Naive thymus-derived CD4-positive, alpha-beta T cell (primary cell): ENCODE measurements at regions not wholly inside any gene's neighbourhood (a gene's known extent, or its start where the extent isn't known, plus 50 kb on each side); places are given as distances from the start of the nearest gene placed in this dataset.

Experiments
- ATAC-seq: fragments of 150-1000 bp; cut with Tn5 transposase; 2 replicates; pipeline ENCODE4 v1.10.0; 2021; ENCODE audit warnings: mild to moderate bottlenecking, moderate library complexity
- CTCF ChIA-PET: fragments of 350-600 bp; sonication (Branson Sonifier 250); formaldehyde crosslinking; loops from one replicate; lab custom pipeline; 2021; ENCODE audit warnings: antibody characterized with exemption; lab: Charles Lee
- POLR2A ChIA-PET: fragments of 350-600 bp; sonication (Branson Sonifier 250); formaldehyde crosslinking; loops from one replicate; lab custom pipeline; 2021; ENCODE audit warnings: antibody characterized with exemption, inconsistent platforms; lab: Charles Lee
- DNase-seq, 9 donors: peaks; one replicate each; pipeline versions ENCODE4 v3.0.0 to v3.0.0-alpha.2; 2020 to 2022; ENCODE audit warnings: mixed read lengths in 1 of 9
- H3K27ac ChIP-seq: one replicate; pipeline ENCODE4 v1.7.0; 2013; ENCODE audit warnings: mild to moderate bottlenecking, low read depth, low read length, moderate library complexity
- H3K27me3 ChIP-seq, 2 donors: one replicate each; pipeline ENCODE4 v1.7.0; 2013; ENCODE audit warnings: low read length in 2 of 2, mild to moderate bottlenecking in 2 of 2, moderate library complexity in 2 of 2; ENCODE audit not compliant: control insufficient read depth in 2 of 2, insufficient read depth in 2 of 2
- H3K36me3 ChIP-seq, 3 experiments: 1 replicate in 2 of 3; 2 replicates in 1 of 3; pipeline ENCODE4 v1.7.0; 2013; ENCODE audit warnings: low read length in 3 of 3, mild to moderate bottlenecking in 3 of 3, moderate library complexity in 1 of 3; ENCODE audit not compliant: insufficient read depth in 3 of 3, control insufficient read depth in 2 of 3
- H3K4me1 ChIP-seq, 2 donors: one replicate each; pipeline ENCODE4 v1.7.0; 2013; ENCODE audit warnings: low read length in 2 of 2, mild to moderate bottlenecking in 2 of 2, moderate library complexity in 1 of 2; ENCODE audit not compliant: control insufficient read depth in 2 of 2, insufficient read depth in 2 of 2
- H3K4me3 ChIP-seq: 2 replicates; pipeline ENCODE4 v1.7.0; 2013; ENCODE audit warnings: mild to moderate bottlenecking, low read length
- H3K9me3 ChIP-seq, 3 experiments: 1 replicate in 2 of 3; 2 replicates in 1 of 3; pipeline ENCODE4 v1.7.0; 2013; ENCODE audit warnings: low read length in 3 of 3; ENCODE audit not compliant: control insufficient read depth in 2 of 3
- H3K27ac Mint-ChIP-seq, 9 donors: one replicate each; pipeline ENCODE4 v1.8.0; 2020 to 2022; ENCODE audit warnings: mixed read lengths in 9 of 9, mild to moderate bottlenecking in 8 of 9, moderate library complexity in 5 of 9, inconsistent platforms in 2 of 9
- H3K27me3 Mint-ChIP-seq, 5 donors: one replicate each; pipeline ENCODE4 v1.8.0; 2021 to 2022; ENCODE audit warnings: mixed read lengths in 5 of 5, mild to moderate bottlenecking in 1 of 5
- H3K36me3 Mint-ChIP-seq, 5 donors: one replicate each; pipeline ENCODE4 v1.8.0; 2020 to 2022; ENCODE audit warnings: mixed read lengths in 5 of 5, mild to moderate bottlenecking in 3 of 5, inconsistent platforms in 1 of 5
- H3K4me1 Mint-ChIP-seq, 7 donors: one replicate each; pipeline ENCODE4 v1.8.0; 2020 to 2022; ENCODE audit warnings: mixed read lengths in 7 of 7, mild to moderate bottlenecking in 3 of 7, inconsistent platforms in 1 of 7
- H3K4me3 Mint-ChIP-seq, 10 donors: one replicate each; pipeline ENCODE4 v1.8.0; 2020 to 2022; ENCODE audit warnings: mild to moderate bottlenecking in 10 of 10, mixed read lengths in 10 of 10, moderate library complexity in 6 of 10, inconsistent platforms in 2 of 10
- H3K9me3 Mint-ChIP-seq, 11 donors: one replicate each; pipeline ENCODE4 v1.8.0; 2020 to 2022; ENCODE audit warnings: mixed read lengths in 11 of 11, mild to moderate bottlenecking in 4 of 11, inconsistent platforms in 1 of 11, moderate library complexity in 1 of 11
- intact Hi-C, 2 donors: fragments of 100-400 bp; cut with micrococcal nuclease; formaldehyde crosslinking; loops; one replicate each; pipeline ENCODE4 v1.15.1; 2023

DNA sequence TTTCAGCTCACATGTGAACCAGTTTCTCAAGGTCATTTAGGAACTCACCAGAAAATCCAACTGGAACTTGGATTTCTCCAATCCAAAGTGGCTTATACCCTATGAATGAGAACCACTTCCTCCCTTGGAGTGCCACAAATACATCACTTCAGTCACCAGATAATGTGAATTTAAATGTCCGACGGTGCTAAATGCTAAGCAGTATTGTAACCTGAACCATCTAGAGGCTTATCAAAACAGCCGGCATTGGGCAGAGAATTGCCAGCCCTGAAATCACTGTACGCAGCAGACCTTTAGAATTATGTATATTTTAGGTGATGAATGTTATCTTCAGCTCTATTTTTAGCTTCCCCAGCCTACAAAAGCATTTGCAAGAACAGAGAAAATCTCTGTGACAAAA lies 76.8 kb upstream of the COX20 start:
- peaks cover 3 to 9% (median 8%) of the 10 kb centered on the region in 5 donors for H3K27me3 Mint-ChIP-seq
- Histone ChIP-seq H3K36me3 (no peaks in the 10 kb centered on the region), H3K4me1 (no peaks in the 10 kb centered on the region), H3K4me3 (no peak overlapping the region), H3K27me3 (no peaks in the 10 kb centered on the region), H3K27ac (no peak overlapping the region), H3K9me3 (no peaks in the 10 kb centered on the region)
- peaks cover 0 to 8% (median 6%) of the 10 kb centered on the region in 11 donors for H3K9me3 Mint-ChIP-seq
- ChIA-PET CTCF (no interaction called here), POLR2A (no interaction called here)
- H3K4me1 Mint-ChIP-seq = no peaks in the 10 kb centered on the region
- no peak overlapping the region for H3K4me3 Mint-ChIP-seq
- peaks cover 0 to 6% (median 0%) of the 10 kb centered on the region in 5 donors for H3K36me3 Mint-ChIP-seq
- ATAC-seq (no peak), DNase-seq (no peak)
- intact Hi-C loops = no loop called here
- no peak overlapping the region for H3K27ac Mint-ChIP-seq

DNA sequence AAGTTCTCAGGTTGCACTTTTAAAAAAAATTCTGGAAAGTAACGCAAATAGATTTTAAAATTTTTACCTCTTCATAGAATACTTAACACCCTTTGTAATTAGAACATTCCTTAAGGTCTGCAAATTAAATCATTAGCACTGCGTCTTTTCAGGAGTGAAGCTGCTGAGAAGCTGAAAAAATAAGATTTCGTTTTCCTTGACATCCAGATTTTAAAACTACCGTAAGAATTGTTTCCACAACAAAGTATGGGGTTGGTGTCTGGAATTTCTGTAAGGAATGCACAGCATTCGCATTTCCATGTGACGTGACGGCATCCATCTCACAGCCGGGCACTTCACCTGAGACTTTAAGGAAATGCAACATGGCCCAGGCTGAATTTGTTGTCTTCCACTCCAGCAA lies 76.3 kb upstream of the COX20 start:
- peaks cover 0 to 6% (median 0%) of the 10 kb centered on the region in 5 donors for H3K36me3 Mint-ChIP-seq
- no peaks in the 10 kb centered on the region for H3K4me1 ChIP-seq
- H3K4me1 Mint-ChIP-seq = no peaks in the 10 kb centered on the region
- ATAC-seq (no peak), DNase-seq (no peak)
- H3K27me3 Mint-ChIP-seq = peaks cover 3 to 9% (median 8%) of the 10 kb centered on the region in 5 donors
- H3K4me3 ChIP-seq = no peak overlapping the region
- no peak overlapping the region for H3K27ac ChIP-seq
- intact Hi-C loops = no loop called here
- ChIA-PET CTCF (no interaction called here), POLR2A (no interaction called here)
- peaks cover 0 to 8% (median 6%) of the 10 kb centered on the region in 11 donors for H3K9me3 Mint-ChIP-seq
- H3K9me3 ChIP-seq = no peaks in the 10 kb centered on the region
- no peaks in the 10 kb centered on the region for H3K36me3 ChIP-seq
- no peak overlapping the region for H3K27ac Mint-ChIP-seq
- H3K27me3 ChIP-seq = no peaks in the 10 kb centered on the region
- no peak overlapping the region for H3K4me3 Mint-ChIP-seq

DNA sequence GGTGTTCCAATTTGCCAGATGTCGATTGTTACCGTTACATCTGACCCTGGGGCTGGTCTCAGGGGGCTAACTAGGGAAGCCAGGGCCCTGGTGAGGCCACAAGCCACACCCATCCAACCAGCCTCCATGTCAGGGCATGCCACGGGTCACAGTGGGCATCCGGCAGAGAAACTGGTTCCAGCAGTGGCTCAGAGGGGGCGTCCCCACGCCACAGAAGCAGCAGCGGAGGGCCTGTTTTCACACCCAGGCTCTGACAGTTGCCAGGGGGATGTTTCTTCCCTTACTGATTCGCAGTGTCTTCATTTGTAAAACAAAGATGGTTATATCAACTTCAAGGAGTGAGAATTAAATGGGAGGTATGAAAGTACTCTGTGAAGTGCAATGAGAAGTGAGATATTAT lies 75.0 kb upstream of the COX20 start:
- Mint-ChIP-seq H3K36me3 (peaks cover 0 to 6% (median 0%) of the 10 kb centered on the region in 5 donors), H3K4me1 (no peaks in the 10 kb centered on the region), H3K27ac (no peak overlapping the region), H3K4me3 (no peak overlapping the region), H3K9me3 (peaks cover 0 to 8% (median 6%) of the 10 kb centered on the region in 11 donors), H3K27me3 (peaks cover 3 to 20% (median 9%) of the 10 kb centered on the region in 5 donors)
- no peaks in the 10 kb centered on the region for H3K4me1 ChIP-seq
- no peak overlapping the region for H3K4me3 ChIP-seq
- no peak for DNase-seq
- ChIA-PET POLR2A (no interaction called here), CTCF (no interaction called here)
- no peaks in the 10 kb centered on the region for H3K36me3 ChIP-seq
- intact Hi-C loops = no loop called here
- H3K9me3 ChIP-seq = no peaks in the 10 kb centered on the region
- no peak for ATAC-seq
- H3K27me3 ChIP-seq = peaks cover 0 to 2% of the 10 kb centered on the region in 2 donors
- H3K27ac ChIP-seq = no peak overlapping the region

DNA sequence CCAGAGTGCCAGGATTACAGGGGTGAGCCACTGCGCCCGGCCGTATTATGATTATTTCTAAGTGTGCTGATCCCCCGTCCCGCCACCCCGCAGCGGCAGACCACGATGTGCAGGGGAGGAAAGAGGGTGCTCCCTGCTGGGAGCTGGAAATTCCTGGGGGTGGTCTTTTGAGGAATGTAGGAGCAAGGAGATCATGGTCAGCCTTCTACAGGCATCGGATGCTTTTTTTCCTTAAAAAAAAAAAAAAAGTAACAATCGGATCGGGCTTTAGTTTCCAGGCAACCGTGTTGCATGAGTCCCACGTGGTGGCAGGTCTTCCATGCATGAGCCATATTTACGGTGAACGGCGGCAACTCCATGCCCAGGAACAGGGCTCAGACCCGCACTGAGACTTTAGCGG lies 74.2 kb upstream of the COX20 start:
- peaks cover 0 to 5% of the 10 kb centered on the region in 2 donors for H3K27me3 ChIP-seq
- no peak overlapping the region for H3K4me3 ChIP-seq
- Mint-ChIP-seq H3K36me3 (peaks cover 0 to 6% (median 0%) of the 10 kb centered on the region in 5 donors), H3K27me3 (peaks cover 3 to 21% (median 9%) of the 10 kb centered on the region in 5 donors), H3K4me1 (no peaks in the 10 kb centered on the region), H3K27ac (no peak overlapping the region), H3K9me3 (peaks cover 0 to 8% (median 6%) of the 10 kb centered on the region in 11 donors), H3K4me3 (no peak overlapping the region)
- DNase-seq = no peak
- ChIA-PET CTCF (no interaction called here), POLR2A (no interaction called here)
- H3K4me1 ChIP-seq = no peaks in the 10 kb centered on the region
- intact Hi-C loops = no loop called here
- H3K36me3 ChIP-seq = no peaks in the 10 kb centered on the region
- ATAC-seq = no peak
- H3K9me3 ChIP-seq = no peaks in the 10 kb centered on the region
- H3K27ac ChIP-seq = no peak overlapping the region

DNA sequence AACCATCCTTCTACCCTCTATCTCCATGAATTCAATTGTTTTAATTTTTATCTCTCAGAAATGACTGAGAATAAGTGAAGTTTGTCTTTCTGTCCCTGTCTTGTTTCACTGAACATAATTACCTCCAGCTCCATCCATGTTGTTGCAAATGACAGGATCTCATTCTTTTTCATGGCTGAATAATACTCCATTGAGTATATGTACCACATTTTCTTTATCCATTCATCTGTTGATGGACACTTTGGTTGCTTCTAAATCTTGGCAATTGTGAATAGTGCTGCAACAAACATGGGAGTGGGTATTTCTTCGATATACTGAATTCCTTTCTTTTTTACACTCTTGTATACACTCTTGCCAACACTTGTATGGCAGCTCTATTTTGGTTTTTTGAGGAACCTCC lies 72.8 kb upstream of the COX20 start:
- Histone ChIP-seq H3K27me3 (peaks cover 0 to 5% of the 10 kb centered on the region in 2 donors), H3K4me3 (no peak overlapping the region), H3K9me3 (no peaks in the 10 kb centered on the region), H3K27ac (no peak overlapping the region), H3K4me1 (no peaks in the 10 kb centered on the region), H3K36me3 (no peaks in the 10 kb centered on the region)
- ATAC-seq = no peak
- Mint-ChIP-seq H3K9me3 (peaks cover 0 to 8% (median 6%) of the 10 kb centered on the region in 11 donors), H3K4me3 (no peak overlapping the region), H3K27me3 (peaks cover 7 to 21% (median 18%) of the 10 kb centered on the region in 5 donors), H3K4me1 (no peaks in the 10 kb centered on the region), H3K36me3 (peaks cover 0 to 6% (median 0%) of the 10 kb centered on the region in 5 donors), H3K27ac (no peak overlapping the region)
- intact Hi-C loops = no loop called here
- ChIA-PET CTCF (no interaction called here), POLR2A (no interaction called here)
- no peak for DNase-seq

DNA sequence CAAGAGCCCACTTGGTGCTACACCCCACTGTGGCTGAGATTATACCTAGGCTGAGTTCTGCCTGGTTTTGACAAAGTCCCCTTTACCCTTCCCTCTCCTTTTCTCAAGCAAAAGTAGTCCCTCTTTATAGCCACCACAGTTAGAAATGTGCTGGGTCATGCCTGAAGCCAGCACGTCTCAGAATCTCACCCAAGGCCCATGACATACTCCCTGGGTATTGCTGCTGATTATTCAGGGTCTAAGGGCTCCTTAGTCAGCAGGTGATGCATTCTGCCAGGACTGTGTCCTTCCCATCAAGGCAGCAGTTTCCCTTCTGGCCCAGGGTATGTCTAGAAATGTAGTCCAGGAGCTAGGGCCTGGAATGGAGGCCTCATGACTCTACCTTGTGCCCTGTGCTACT lies 67.3 kb upstream of the COX20 start:
- Histone ChIP-seq H3K36me3 (no peaks in the 10 kb centered on the region), H3K4me3 (no peak overlapping the region), H3K4me1 (no peaks in the 10 kb centered on the region), H3K9me3 (no peaks in the 10 kb centered on the region), H3K27ac (no peak overlapping the region), H3K27me3 (peaks cover 0 to 5% of the 10 kb centered on the region in 2 donors)
- H3K27me3 Mint-ChIP-seq = peaks cover 10 to 19% (median 14%) of the 10 kb centered on the region in 5 donors
- ChIA-PET CTCF (no interaction called here), POLR2A (interaction anchor here (0.6 kb wide), 1 partner anchor 1494 kb away, joined by 4 read pairs; no protein-coding TSS in a partner anchor)
- H3K36me3 Mint-ChIP-seq = no peaks in the 10 kb centered on the region
- H3K27ac Mint-ChIP-seq = no peak overlapping the region
- no peaks in the 10 kb centered on the region for H3K4me1 Mint-ChIP-seq
- H3K4me3 Mint-ChIP-seq = no peak overlapping the region
- peaks cover 0 to 2% (median 0%) of the 10 kb centered on the region in 11 donors for H3K9me3 Mint-ChIP-seq
- ATAC-seq (no peak), DNase-seq (no peak)
- intact Hi-C loops = no loop called here

DNA sequence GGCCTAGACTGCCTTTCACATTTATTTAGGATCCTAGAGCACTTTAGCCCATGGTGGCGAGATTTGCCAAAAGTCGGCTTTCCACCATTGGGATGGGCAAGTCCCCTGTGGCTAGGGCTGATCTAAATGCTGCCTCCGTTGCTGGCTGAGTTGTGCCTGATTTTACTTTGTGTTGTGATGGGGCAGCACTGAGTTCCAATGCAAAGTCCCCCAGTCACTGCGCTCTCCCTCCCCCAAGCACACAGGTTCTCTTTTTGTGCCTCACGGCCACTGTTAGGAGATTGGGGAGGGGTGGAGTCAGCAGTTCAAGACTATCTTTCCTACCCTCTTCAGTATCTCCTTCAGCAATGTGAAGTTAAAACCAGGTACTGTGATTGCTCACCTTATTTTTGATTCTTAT lies 66.7 kb upstream of the COX20 start:
- no peak overlapping the region for H3K27ac Mint-ChIP-seq
- no peaks in the 10 kb centered on the region for H3K36me3 ChIP-seq
- peaks cover 0 to 5% of the 10 kb centered on the region in 2 donors for H3K27me3 ChIP-seq
- H3K9me3 Mint-ChIP-seq = peaks cover 0 to 2% (median 0%) of the 10 kb centered on the region in 11 donors
- H3K36me3 Mint-ChIP-seq = no peaks in the 10 kb centered on the region
- CTCF ChIA-PET = no interaction called here
- H3K9me3 ChIP-seq = no peaks in the 10 kb centered on the region
- H3K27ac ChIP-seq = no peak overlapping the region
- intact Hi-C loops = no loop called here
- H3K4me3 ChIP-seq = no peak overlapping the region
- peaks cover 10 to 19% (median 14%) of the 10 kb centered on the region in 5 donors for H3K27me3 Mint-ChIP-seq
- DNase-seq (no peak), ATAC-seq (no peak)
- no peak overlapping the region for H3K4me3 Mint-ChIP-seq
- H3K4me1 ChIP-seq = no peaks in the 10 kb centered on the region
- POLR2A ChIA-PET = interaction anchor here (0.6 kb wide), 1 partner anchor 1493 kb away, joined by 4 read pairs; no protein-coding TSS in a partner anchor
- no peaks in the 10 kb centered on the region for H3K4me1 Mint-ChIP-seq
